ENCODE measurements at regions not wholly inside any gene's neighbourhood (a gene's known extent, or its start where the extent isn't known, plus 50 kb on each side); places are given as distances from the start of the nearest gene placed in this dataset.
"Not testable (repeated sequence)": the region's sequence is repeated elsewhere in the genome, so short reads cannot be mapped to it uniquely, and the experiment has no call there.

GRCh38 chr6:147441751-147442150, 66.7 kb upstream of the SAMD5 start:
- DNase-seq: peak; percentile 19 to 26

GRCh38 chr6:147447835-147448611, 60.5 kb upstream of the SAMD5 start:
- no peak for DNase-seq

GRCh38 chr6:147448775-147449174, 59.7 kb upstream of the SAMD5 start:
- no peak for DNase-seq

- DNase-seq: no peak
Observed at GRCh38 chr6:147449405-147450161, 58.9 kb upstream of the SAMD5 start.

GRCh38 chr6:147453361-147453760, 55.1 kb upstream of the SAMD5 start:
- DNase-seq: no peak

- not testable (repeated sequence) for DNase-seq
Observed at GRCh38 chr6:147454862-147455261, 53.6 kb upstream of the SAMD5 start.
